GM19025 (cell line): ENCODE measurements at regions not wholly inside any gene's neighbourhood (a gene's known extent, or its start where the extent isn't known, plus 50 kb on each side); places are given as distances from the start of the nearest gene placed in this dataset.

Experiments used
- ATAC-seq: cut with Tn5 transposase; IDR thresholded peaks from one replicate; pipeline ENCODE4 v1.9.1; 2021; ENCODE audit warnings: mild to moderate bottlenecking, low read depth, moderate library complexity; ENCODE audit not compliant: unreplicated experiment

DNA sequence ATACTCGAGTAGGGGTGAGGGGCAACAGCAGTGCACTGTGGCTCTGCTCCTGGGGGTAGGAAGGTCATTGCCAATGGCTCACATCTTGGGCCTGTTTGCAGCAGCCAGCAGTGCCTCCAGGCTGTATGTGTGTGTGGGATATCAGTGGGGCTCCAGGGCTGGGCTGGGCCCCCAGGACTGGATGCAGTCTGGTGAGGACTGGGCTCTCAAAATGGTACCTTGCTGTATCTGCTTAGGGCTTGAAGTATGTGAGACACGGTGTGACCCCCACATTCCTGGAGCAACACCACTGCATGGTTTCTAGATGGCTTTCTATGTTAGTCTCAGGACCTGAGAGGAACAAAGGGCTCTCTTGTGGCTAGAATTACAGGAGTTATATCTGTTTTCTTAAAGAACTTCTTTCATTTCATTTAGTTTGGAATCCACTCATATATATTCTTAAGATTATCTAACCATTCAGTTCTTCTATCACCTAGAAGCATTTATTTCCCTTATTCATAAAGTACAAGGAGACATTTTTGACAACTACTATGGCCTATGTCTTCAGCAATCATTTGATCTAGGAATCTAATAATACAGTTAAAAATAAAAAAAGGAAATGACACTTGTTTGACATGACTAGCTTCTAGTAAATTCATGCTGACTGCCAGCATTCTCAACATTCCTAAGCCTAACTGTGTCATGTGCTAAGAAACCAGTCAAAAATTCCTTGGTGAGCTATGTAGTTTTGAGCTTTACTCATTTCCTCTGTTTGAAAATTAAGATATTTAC, 443.2 kb upstream of the SEMA3A start:
- no peak for ATAC-seq

DNA sequence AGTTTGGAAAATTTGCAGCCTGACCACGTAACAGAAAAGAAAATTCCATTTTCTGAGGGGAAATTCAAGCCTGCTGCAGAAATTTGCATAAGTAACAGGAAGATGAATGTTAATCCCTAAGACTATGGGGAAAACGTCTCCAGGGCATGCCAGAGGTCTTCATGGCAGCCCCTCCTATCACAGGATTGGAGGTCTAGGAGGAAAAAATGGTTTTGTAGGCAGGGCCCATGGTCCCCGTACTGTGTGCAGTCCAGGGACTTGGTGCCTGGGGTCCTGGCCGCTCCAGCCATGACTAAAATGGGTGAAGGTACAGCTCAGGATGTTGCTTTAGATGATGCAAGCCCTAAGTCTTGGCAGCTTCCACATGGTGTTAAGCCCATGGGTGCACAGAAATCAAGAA, 437.3 kb upstream of the SEMA3A start:
- no peak for ATAC-seq

GRCh38 chr7:84629640-84630318, 435.2 kb upstream of the SEMA3A start:
- ATAC-seq, result no peak

GRCh38 chr7:84629216-84629615, 434.6 kb upstream of the SEMA3A start:
- no peak for ATAC-seq

DNA sequence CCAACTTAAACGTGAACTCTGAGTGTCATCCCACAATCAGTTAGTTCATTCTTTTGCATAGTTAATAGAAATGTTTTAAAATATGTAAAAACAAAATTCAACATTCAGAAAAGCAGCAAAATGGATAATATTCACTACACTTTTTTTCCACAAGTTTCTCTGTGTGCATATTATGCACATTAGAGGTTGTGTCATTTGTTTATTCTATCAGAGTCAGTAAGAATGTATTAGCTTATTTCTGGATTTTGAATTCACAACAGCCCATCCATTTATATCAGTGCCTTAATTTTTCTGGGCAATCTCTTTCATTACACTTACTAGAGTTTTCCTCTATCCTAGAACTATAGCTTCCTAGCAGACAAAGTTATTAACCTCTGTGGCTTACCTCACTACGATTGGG, 432.7 kb upstream of the SEMA3A start:
- ATAC-seq, result no peak

DNA sequence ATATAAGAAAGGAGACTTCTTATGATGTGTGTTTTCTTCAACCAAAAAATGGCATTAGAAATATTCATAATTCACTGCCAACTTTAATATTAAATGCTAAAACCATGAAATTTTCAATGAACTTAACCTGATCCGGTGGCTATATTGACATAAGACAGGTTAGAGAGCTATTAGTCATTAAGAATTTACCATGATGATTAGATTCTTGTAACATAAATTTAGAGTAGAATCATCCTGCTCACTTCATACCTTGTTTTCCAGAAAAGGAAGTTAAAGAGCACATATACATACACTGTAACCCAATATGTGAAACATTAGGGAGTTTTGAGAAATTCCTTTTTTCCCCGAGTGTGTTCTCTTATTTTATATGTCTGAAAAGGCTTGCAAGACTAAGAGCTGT, 430.3 kb upstream of the SEMA3A start:
- no peak for ATAC-seq

DNA sequence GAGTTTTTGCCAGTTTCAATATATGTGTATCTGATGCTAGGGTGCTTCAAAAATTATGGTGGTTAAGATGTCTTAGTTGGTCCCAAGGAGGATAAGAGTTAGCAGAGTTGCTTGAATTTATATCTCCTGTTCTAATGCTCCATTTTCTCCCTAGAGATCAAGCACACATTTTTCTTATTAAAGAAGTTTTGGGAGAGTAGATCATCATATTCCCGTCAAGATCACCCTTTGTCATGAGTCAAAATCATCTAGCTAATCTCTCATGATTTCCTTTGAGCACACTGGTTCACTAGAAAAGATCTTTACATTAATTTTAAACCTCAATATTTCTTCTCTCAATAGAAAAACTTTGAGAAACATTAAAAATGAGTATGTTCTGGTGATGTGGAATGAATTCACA, 429.9 kb upstream of the SEMA3A start:
- ATAC-seq, result no peak

DNA sequence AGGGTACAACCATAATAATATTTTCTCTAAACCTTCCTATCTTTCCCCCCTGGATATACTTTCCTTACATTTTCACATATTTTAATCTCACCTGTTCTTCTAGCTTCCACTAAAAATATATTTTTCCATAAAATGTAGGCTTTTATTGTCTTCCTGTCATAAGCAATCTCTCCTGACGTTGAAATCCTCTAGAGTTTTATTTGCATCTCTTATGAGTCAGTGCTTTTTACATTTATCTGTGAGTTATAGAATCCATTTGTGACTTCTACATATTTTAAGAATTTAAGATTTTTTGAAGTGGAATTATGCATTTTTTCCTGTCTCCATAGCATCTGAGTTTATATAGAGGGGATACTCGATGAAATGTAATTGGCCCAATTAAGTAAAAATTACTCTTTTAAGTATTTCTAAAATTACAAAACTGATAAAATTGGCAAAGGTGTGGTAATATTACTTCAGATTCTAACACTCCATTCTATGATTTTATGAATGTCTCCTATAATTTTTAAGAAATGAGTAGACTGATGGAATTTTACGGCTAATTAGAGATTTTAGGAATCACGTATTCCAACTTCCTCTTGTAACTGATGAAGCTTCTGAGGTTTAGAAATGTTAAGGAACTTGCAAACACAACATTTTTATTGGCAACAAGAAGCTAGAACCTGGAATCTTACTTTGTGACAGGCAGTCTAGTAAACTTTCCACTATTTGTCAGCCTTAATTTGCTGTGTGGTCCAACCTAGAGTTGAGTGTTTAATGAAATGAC, 422.9 kb upstream of the SEMA3A start:
- no peak for ATAC-seq

GRCh38 chr7:84614821-84615501, 420.4 kb upstream of the SEMA3A start:
- no peak for ATAC-seq

DNA sequence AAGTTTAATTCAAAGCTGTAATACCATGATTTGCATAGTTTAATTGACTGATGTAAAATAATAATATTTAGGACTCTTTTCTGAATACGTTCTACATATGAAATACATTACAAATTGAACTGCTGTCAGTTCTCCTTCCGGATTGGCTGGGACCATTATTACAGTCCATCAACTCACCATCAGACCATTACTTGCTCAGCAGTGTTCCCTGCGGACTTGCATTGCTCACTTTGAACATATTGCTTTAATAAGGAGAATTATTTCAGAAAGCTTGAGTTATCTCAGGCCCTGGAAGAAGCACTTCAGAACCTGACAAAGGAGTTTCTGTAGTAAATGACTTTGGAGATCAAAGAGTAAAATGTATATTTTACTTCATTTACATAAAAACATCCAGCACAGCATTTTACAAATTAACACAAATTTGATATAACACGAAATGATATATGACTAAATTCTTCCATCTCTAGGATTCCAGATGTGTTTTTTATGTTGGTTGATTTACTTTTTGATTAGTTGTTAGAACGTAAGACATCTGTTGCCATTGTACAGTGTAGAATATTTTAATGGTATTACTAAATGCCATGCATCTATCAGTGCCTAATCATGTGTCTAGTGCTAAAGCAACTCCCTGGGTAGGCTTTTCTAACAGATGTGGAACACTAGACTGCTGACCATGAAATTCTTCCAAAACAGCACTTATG, 418.5 kb upstream of the SEMA3A start:
- no peak for ATAC-seq

DNA sequence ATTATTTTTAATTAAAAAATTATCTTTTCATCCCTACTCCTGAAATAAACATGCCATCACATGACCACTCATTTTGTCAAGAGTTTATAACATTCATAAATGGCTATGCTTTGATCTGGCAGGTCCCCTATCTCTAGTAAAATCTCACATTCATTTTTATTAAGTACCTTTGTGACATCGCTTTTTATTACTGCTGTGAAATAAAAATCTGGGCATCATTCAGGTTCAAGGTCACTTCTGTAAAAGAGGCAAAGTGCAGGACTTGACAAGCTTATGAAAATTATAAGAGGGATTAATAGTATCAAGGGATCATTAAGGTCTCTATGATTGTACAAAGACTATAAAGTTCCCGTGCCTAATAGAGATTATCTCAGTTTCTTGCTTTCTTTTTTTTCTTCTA, 416.8 kb upstream of the SEMA3A start:
- ATAC-seq, result no peak

DNA sequence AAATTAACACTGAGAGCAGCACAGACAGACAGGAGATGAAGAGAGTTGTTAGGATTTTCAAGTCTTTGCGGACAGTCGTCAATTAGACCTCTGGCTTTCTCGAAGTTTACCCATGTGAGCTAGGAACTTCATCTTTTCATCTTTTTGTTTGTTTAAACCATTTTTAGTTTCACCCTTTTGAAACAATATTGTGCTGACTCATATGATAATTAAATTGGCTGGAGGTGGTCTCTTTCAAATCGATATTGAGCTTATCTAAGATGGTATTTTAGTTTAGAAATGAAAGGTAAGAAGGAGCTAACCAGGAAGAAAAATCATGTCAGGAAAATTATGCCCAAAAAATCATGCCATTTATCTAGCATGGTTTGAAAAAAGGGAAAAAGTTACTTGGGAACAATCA, 415.8 kb upstream of the SEMA3A start:
- ATAC-seq, result no peak

- no peak for ATAC-seq
These were observed 410.7 kb upstream of the SEMA3A start for GRCh38 chr7:84605301-84605700.

GRCh38 chr7:84603545-84603944, 409.0 kb upstream of the SEMA3A start:
- ATAC-seq, result no peak

GRCh38 chr7:84595026-84595425, 400.4 kb upstream of the SEMA3A start:
- ATAC-seq, result no peak

- ATAC-seq, result no peak
These were observed 397.3 kb upstream of the SEMA3A start for GRCh38 chr7:84591897-84592296.

GRCh38 chr7:84589012-84589411, 394.4 kb upstream of the SEMA3A start:
- no peak for ATAC-seq

DNA sequence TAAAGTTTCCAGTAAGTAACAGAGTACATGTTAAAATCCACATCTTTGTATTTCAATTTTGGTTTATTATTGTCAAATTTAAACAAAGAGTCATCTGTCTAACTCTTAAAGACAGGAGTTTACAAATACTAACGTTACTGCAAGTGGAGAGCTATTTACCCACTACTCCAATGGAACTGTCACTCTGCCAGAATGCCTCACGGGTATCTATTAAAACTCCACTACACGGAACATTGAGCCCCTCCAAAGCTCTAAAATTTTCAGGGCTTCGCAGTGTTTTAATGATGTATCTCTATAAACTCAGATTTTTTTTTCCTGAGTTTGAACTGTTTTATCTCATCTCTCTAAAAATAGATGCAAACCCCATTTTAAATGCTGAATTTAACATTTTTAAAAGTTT, 388.7 kb upstream of the SEMA3A start:
- ATAC-seq, result no peak

DNA sequence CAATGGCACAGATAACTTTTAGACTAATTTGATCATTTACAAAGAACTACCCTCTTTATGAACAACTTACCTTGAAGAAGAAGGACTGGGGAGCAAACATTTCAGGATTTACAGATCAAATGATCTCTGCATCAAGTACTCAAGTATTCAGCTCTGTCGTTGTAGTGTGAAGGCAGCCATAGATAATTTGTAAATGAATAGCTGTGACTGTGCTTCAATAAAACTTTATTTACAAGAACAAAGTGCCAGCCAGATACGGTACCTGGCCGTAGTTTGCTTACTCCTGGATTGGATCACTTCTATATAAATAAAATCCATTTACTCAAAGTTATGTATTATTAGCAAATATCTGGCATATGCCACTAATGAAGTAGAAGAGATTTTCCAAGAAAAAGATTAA, 388.2 kb upstream of the SEMA3A start:
- ATAC-seq, result no peak

DNA sequence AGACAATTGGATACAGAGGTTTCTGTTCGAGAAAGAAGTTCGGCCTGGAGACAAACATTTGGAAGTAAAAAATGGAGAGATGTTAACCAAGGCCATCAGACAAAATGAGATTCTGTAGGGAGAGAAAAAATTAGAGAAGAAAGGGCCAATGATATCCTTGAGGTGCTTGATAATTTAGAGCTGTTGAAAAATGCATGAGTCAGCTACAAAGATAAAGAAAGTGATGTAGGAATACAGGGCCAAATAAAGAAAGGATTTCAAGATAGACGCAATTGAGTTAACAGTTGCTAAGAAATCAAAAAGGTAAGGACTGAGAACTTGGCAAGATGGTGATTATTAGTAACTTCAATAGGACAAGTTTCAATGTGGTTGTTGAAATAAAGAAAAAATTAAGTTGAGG, 384.2 kb upstream of the SEMA3A start:
- ATAC-seq, result no peak
